Coronary artery (tissue), 2 donors: ENCODE measurements at regions not wholly inside any gene's neighbourhood (a gene's known extent, or its start where the extent isn't known, plus 50 kb on each side); places are given as distances from the start of the nearest gene placed in this dataset.

ENCODE experiments used
- DNase-seq: peaks from one replicate; pipeline ENCODE4 v3.0.0-alpha.2; 2017; ENCODE audit warnings: low spot score
- H3K27ac ChIP-seq, 2 donors: fragments of 200-600 bp; sonication (generic); one replicate each; pipeline ENCODE4 v1.5.1; 2016 to 2019
- H3K4me3 ChIP-seq: fragments of 200-600 bp; sonication (generic); 2 replicates; pipeline ENCODE4 v1.5.1; 2016; ENCODE audit warnings: mild to moderate bottlenecking, moderate library complexity
- CTCF ChIP-seq: fragments of 200-600 bp; sonication (generic); IDR thresholded peaks from one replicate; pipeline ENCODE4 v1.5.1; 2019; ENCODE audit warnings: antibody characterized with exemption

- no peak for TF ChIP-seq CTCF
- no peak overlapping the region for H3K27ac ChIP-seq
- DNase-seq, result no peak
- H3K4me3 ChIP-seq, result no peak overlapping the region
These were observed 157.1 kb downstream of the TLE1 start for GRCh38 chr9:81532251-81532650.

GRCh38 chr9:81531511-81531910, 157.8 kb downstream of the TLE1 start:
- H3K4me3 ChIP-seq, result no peak overlapping the region
- DNase-seq, result no peak
- no peak for TF ChIP-seq CTCF
- no peak overlapping the region for H3K27ac ChIP-seq

- no peak for DNase-seq
- H3K27ac ChIP-seq, result peak overlapping the region in 1 of 2 donors; percentile 46
- TF ChIP-seq CTCF, result no peak
- no peak overlapping the region for H3K4me3 ChIP-seq
These were observed 158.5 kb downstream of the TLE1 start for GRCh38 chr9:81530846-81531245.

GRCh38 chr9:81530310-81530810, 159.0 kb downstream of the TLE1 start:
- no peak for TF ChIP-seq CTCF
- Histone ChIP-seq H3K27ac (peak overlapping the region in 1 of 2 donors; percentile 46), H3K4me3 (no peak overlapping the region)
- no peak for DNase-seq

- H3K27ac ChIP-seq, result peak overlapping the region in 1 of 2 donors; percentile 46
- no peak for DNase-seq
- no peak overlapping the region for H3K4me3 ChIP-seq
- no peak for TF ChIP-seq CTCF
These were observed 159.7 kb downstream of the TLE1 start for GRCh38 chr9:81529556-81530193.

GRCh38 chr9:81526587-81526986, 162.8 kb downstream of the TLE1 start:
- DNase-seq, result no peak
- H3K27ac ChIP-seq, result no peak overlapping the region
- TF ChIP-seq CTCF, result no peak

More at GRCh38 chr9:81526587-81526986, 162.8 kb downstream of the TLE1 start:
- no peak overlapping the region for H3K4me3 ChIP-seq
